IMR-90 (cell line): ENCODE measurements at regions not wholly inside any gene's neighbourhood (a gene's known extent, or its start where the extent isn't known, plus 50 kb on each side); places are given as distances from the start of the nearest gene placed in this dataset.

Source experiments
- ATAC-seq: fragments of 200-7000 bp; cut with Tn5 transposase; 2 replicates; pipeline ENCODE4 v1.9.1; 2020; ENCODE audit warnings: low read depth, mild to moderate bottlenecking, moderate library complexity
- BruUV-seq: library from RNA; stranded (reverse); fragments of 400-500 nt; replicated peaks from 2 replicates; lab custom pipeline; 2021; lab: Mats Ljungman, UMichigan
- CTCF ChIA-PET: fragments of 300-600 bp; formaldehyde crosslinking; extraction: SDS; loops from one replicate; lab custom pipeline; 2021; ENCODE audit warnings: antibody characterized with exemption; lab: Yijun Ruan, JAX
- POLR2A ChIA-PET: fragments of 300-600 bp; sonication (Branson Sonifier 250); formaldehyde crosslinking; loops from one replicate; lab custom pipeline; 2022; ENCODE audit warnings: antibody characterized with exemption; ENCODE audit not compliant: unreplicated experiment; lab: Charles Lee
- DNase-seq: peaks from one replicate; pipeline ENCODE4 v3.0.0; 2013
- H2AFZ ChIP-seq: replicated peaks from 2 replicates; pipeline ENCODE3; 2013; ENCODE audit warnings: low read length, mild to moderate bottlenecking; ENCODE audit not compliant: poor library complexity
- H2AK5ac ChIP-seq: 2 replicates; pipeline ENCODE4 v1.6.1; 2013; ENCODE audit warnings: low read depth, low read length, inconsistent platforms
- H2AK9ac ChIP-seq: replicated peaks from 2 replicates; pipeline ENCODE3; 2013; ENCODE audit warnings: mild to moderate bottlenecking, low read depth, low read length, moderate library complexity; ENCODE audit not compliant: poor library complexity
- H2BK120ac ChIP-seq: 2 replicates; pipeline ENCODE4 v1.6.1; 2013; ENCODE audit warnings: low read depth, low read length, inconsistent platforms
- H2BK15ac ChIP-seq: 3 replicates; pipeline ENCODE4 v1.6.1; 2013; ENCODE audit warnings: low read depth, low read length, inconsistent platforms
- H2BK20ac ChIP-seq: 2 replicates; pipeline ENCODE4 v1.6.1; 2013; ENCODE audit warnings: low read depth, mild to moderate bottlenecking, inconsistent platforms, low read length, moderate library complexity
- H2BK5ac ChIP-seq: 2 replicates; pipeline ENCODE4 v1.6.1; 2013; ENCODE audit warnings: mild to moderate bottlenecking, low read depth, low read length, inconsistent platforms; ENCODE audit not compliant: poor library complexity, severe bottlenecking
- H3K14ac ChIP-seq: replicated peaks from 2 replicates; pipeline ENCODE4 v1.6.1; 2013; ENCODE audit warnings: low read depth, low read length, inconsistent platforms
- H3K18ac ChIP-seq: 2 replicates; pipeline ENCODE4 v1.6.1; 2013; ENCODE audit warnings: low read depth, low read length, control low read depth
- H3K23ac ChIP-seq: 2 replicates; pipeline ENCODE4 v1.6.1; 2013; ENCODE audit warnings: low read depth, low read length, inconsistent platforms
- H3K27ac ChIP-seq: 2 replicates; pipeline ENCODE4 v1.5.1; 2013; ENCODE audit warnings: mild to moderate bottlenecking, control low read depth, low read length; ENCODE audit not compliant: insufficient read depth
- H3K27me3 ChIP-seq: 2 replicates; pipeline ENCODE4 v1.6.1; 2013; ENCODE audit warnings: low read length; ENCODE audit not compliant: control insufficient read depth, insufficient read depth
- H3K36me3 ChIP-seq: 2 replicates; pipeline ENCODE4 v1.6.1; 2013; ENCODE audit warnings: low read length, mixed read lengths; ENCODE audit not compliant: control insufficient read depth, insufficient read depth
- H3K4ac ChIP-seq: 2 replicates; pipeline ENCODE4 v1.6.1; 2013; ENCODE audit warnings: low read depth, low read length, inconsistent platforms
- H3K4me1 ChIP-seq: 2 replicates; pipeline ENCODE4 v1.6.1; 2013; ENCODE audit warnings: low read length, mixed read lengths; ENCODE audit not compliant: control insufficient read depth, insufficient read depth
- H3K4me2 ChIP-seq: 2 replicates; pipeline ENCODE4 v1.6.1; 2013; ENCODE audit warnings: low read depth, mild to moderate bottlenecking, control low read depth, low read length, moderate library complexity
- H3K4me3 ChIP-seq: 2 replicates; pipeline ENCODE4 v1.5.1; 2013; ENCODE audit warnings: low read depth, mild to moderate bottlenecking, control low read depth, low read length, moderate library complexity; ENCODE audit not compliant: insufficient read depth
- H3K56ac ChIP-seq: 2 replicates; pipeline ENCODE4 v1.6.1; 2013; ENCODE audit warnings: low read length, inconsistent platforms; ENCODE audit not compliant: insufficient read depth; ENCODE audit errors: extremely low read depth
- H3K79me1 ChIP-seq, 2 experiments: 2 replicates each; pipeline ENCODE4 v1.6.1; 2013; ENCODE audit warnings: low read length in 2 of 2, inconsistent platforms in 1 of 2, low read depth in 1 of 2
- H3K9ac ChIP-seq: 2 replicates; pipeline ENCODE4 v1.6.1; 2013; ENCODE audit warnings: low read depth, low read length, control low read depth
- H3K9me1 ChIP-seq: 2 replicates; pipeline ENCODE4 v1.6.1; 2013; ENCODE audit warnings: low read length, inconsistent platforms; ENCODE audit not compliant: insufficient read depth
- H3K9me3 ChIP-seq: 2 replicates; pipeline ENCODE4 v1.6.1; 2013; ENCODE audit warnings: low read length; ENCODE audit not compliant: control insufficient read depth, insufficient read depth
- H4K20me1 ChIP-seq: 2 replicates; pipeline ENCODE4 v1.6.1; 2013; ENCODE audit warnings: low read length, inconsistent platforms; ENCODE audit not compliant: insufficient read depth
- H4K5ac ChIP-seq: 2 replicates; pipeline ENCODE4 v1.6.1; 2013; ENCODE audit warnings: mild to moderate bottlenecking, low read depth, low read length, control low read depth
- H4K8ac ChIP-seq, 2 experiments: 2 replicates each; pipeline ENCODE4 v1.6.1; 2013; ENCODE audit warnings: low read depth in 2 of 2, low read length in 2 of 2, control low read depth in 1 of 2, inconsistent platforms in 1 of 2
- H4K91ac ChIP-seq: 2 replicates; pipeline ENCODE4 v1.6.1; 2013; ENCODE audit warnings: low read depth, low read length, inconsistent platforms; ENCODE audit not compliant: insufficient read depth
- CEBPB ChIP-seq: IDR thresholded peaks from 2 replicates; pipeline ENCODE4 v1.6.1; 2012; ENCODE audit warnings: low read depth, low read length, improper control_type of control experiment
- CTCF ChIP-seq: conservative IDR thresholded peaks from 2 replicates; pipeline ENCODE4 v1.5.1; 2012; ENCODE audit warnings: mild to moderate bottlenecking, low read depth, low read length, improper control_type of control experiment
- FOS ChIP-seq: fragments of 150-350 bp; IDR thresholded peaks from 2 replicates; pipeline ENCODE4 v1.6.1; 2016; ENCODE audit warnings: low read depth, low read length
- MAFK ChIP-seq: IDR thresholded peaks from 2 replicates; pipeline ENCODE4 v1.6.1; 2012; ENCODE audit warnings: low read depth, low read length, improper control_type of control experiment
- MAZ ChIP-seq: IDR thresholded peaks from 2 replicates; pipeline ENCODE4 v1.6.1; 2012; ENCODE audit warnings: low read depth, mild to moderate bottlenecking, low read length, improper control_type of control experiment, moderate library complexity, borderline replicate concordance
- MXI1 ChIP-seq: IDR thresholded peaks from 2 replicates; pipeline ENCODE4 v1.6.1; 2012; ENCODE audit warnings: low read depth, mild to moderate bottlenecking, low read length, moderate library complexity, borderline replicate concordance
- NFE2L2 ChIP-seq: fragments of 150-350 bp; IDR thresholded peaks from 2 replicates; pipeline ENCODE4 v1.6.1; 2016; ENCODE audit warnings: low read depth, mild to moderate bottlenecking, low read length
- POLR2A ChIP-seq: IDR thresholded peaks from 2 replicates; pipeline ENCODE4 v1.6.1; 2012; ENCODE audit warnings: mild to moderate bottlenecking, low read depth, low read length
- RAD21 ChIP-seq: IDR thresholded peaks from 2 replicates; pipeline ENCODE4 v1.6.1; 2012; ENCODE audit warnings: low read length, improper control_type of control experiment
- RCOR1 ChIP-seq: IDR thresholded peaks from 2 replicates; pipeline ENCODE4 v1.6.1; 2012; ENCODE audit warnings: mild to moderate bottlenecking, low read length, improper control_type of control experiment; ENCODE audit not compliant: insufficient replicate concordance
- RFX5 ChIP-seq: IDR thresholded peaks from 2 replicates; pipeline ENCODE4 v1.8.0; 2012; ENCODE audit warnings: low read depth, mild to moderate bottlenecking, low read length, moderate library complexity
- SMC3 ChIP-seq: fragments of 150-350 bp; IDR thresholded peaks from 2 replicates; pipeline ENCODE4 v1.6.1; 2016; ENCODE audit warnings: low read depth, mild to moderate bottlenecking, antibody characterized with exemption, low read length, moderate library complexity
- USF2 ChIP-seq: fragments of 150-350 bp; IDR thresholded peaks from 2 replicates; pipeline ENCODE4 v1.6.1; 2017; ENCODE audit warnings: mild to moderate bottlenecking, antibody characterized with exemption, low read length, low read depth
- dilution Hi-C: fragments of 300-500 bp; cut with HindIII; formaldehyde crosslinking; loops from one replicate; pipeline ENCODE4 v1.14.3; 2018; ENCODE audit warnings: low sequenced_read_pairs; ENCODE audit not compliant: unreplicated experiment
- in situ Hi-C: fragments of 300-500 bp; cut with MboI; formaldehyde crosslinking; loops from 3 replicates; pipeline ENCODE4 v1.14.3; 2019; ENCODE audit warnings: low sequenced_read_pairs, inconsistent platforms, mixed read lengths
- intact Hi-C: fragments of 100-400 bp; cut with micrococcal nuclease; formaldehyde crosslinking; loops from 2 replicates; pipeline ENCODE4 v1.10.0; 2022

GRCh38 chr5:52282647-52283046 lies 505.1 kb upstream of the ITGA1 start:
- dilution Hi-C loops (no loop called here), intact Hi-C loops (no loop called here)
- H3K9ac ChIP-seq, result no peak overlapping the region

More at GRCh38 chr5:52282647-52283046, 505.1 kb upstream of the ITGA1 start:
- TF ChIP-seq NFE2L2 (no peak), MAFK (no peak), MXI1 (no peak), RCOR1 (no peak), USF2 (no peak), SMC3 (no peak), POLR2A (no peak), RFX5 (no peak), RAD21 (no peak), CEBPB (no peak), CTCF (no peak), FOS (no peak), MAZ (no peak)
- H2BK20ac ChIP-seq, result no peak overlapping the region
- no peak overlapping the region for H2BK120ac ChIP-seq
- H3K18ac ChIP-seq, result no peak overlapping the region
- H3K9me3 ChIP-seq, result no peaks in the 10 kb centered on the region
- BruUV-seq, result no TSS peak
- no peak overlapping the region for H2BK15ac ChIP-seq
- H3K4ac ChIP-seq, result no peak overlapping the region
- no peak overlapping the region for H2AK5ac ChIP-seq
- H3K23ac ChIP-seq, result no peak overlapping the region
- no peaks in the 10 kb centered on the region for H3K27me3 ChIP-seq
- CTCF ChIA-PET, result no interaction called here
- no peak overlapping the region for H3K4me3 ChIP-seq
- H3K79me1 ChIP-seq, result no peaks in the 10 kb centered on the region
- in situ Hi-C loops, result no loop called here
- no peak overlapping the region for H3K4me2 ChIP-seq
- no peaks in the 10 kb centered on the region for H3K9me1 ChIP-seq
- H2AK9ac ChIP-seq, result no peak overlapping the region
- no peak for DNase-seq
- no peak overlapping the region for H3K56ac ChIP-seq
- H4K8ac ChIP-seq, result no peak overlapping the region
- POLR2A ChIA-PET, result no interaction called here
- H2BK5ac ChIP-seq, result no peak overlapping the region
- ATAC-seq, result no peak
- no peak overlapping the region for H2AFZ ChIP-seq
- no peak overlapping the region for H4K91ac ChIP-seq
- no peak overlapping the region for H3K14ac ChIP-seq
- no peak overlapping the region for H3K27ac ChIP-seq
- no peak overlapping the region for H4K5ac ChIP-seq
- H3K4me1 ChIP-seq, result no peaks in the 10 kb centered on the region
- H4K20me1 ChIP-seq, result no peaks in the 10 kb centered on the region
- H3K36me3 ChIP-seq, result no peaks in the 10 kb centered on the region
